Urothelium cell line (cell line): ENCODE measurements at regions not wholly inside any gene's neighbourhood (a gene's known extent, or its start where the extent isn't known, plus 50 kb on each side); places are given as distances from the start of the nearest gene placed in this dataset.

Experiments used
- DNase-seq: peaks from one replicate; pipeline ENCODE4 v3.0.0; 2011; ENCODE audit warnings: low spot score, mixed read lengths
- FAIRE-seq: peaks from 2 replicates; lab custom pipeline; 2011; peaks lifted over from hg19 to GRCh38; lab: Jason Lieb, UNC

DNA sequence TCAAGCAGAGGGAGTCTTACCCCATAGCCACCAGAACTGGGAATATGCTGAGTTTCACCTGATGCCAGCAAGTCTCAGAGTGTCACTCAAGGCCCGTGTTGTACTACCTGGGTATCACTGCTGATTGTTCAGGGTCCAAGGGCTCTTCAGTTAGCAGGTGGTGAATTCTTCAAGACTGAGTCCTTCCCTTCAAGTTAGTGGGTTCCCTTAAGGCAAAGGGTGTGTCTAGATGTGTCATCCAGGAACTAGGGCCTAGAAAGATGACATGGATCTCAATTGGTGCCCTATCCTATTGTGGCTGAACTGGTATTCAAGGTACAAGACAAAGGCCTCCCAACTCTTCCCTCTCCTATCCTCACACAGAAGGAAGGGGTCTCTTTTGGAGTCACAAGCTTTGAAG, 159.9 kb upstream of the DIPK2B start:
- FAIRE-seq = no peak

DNA sequence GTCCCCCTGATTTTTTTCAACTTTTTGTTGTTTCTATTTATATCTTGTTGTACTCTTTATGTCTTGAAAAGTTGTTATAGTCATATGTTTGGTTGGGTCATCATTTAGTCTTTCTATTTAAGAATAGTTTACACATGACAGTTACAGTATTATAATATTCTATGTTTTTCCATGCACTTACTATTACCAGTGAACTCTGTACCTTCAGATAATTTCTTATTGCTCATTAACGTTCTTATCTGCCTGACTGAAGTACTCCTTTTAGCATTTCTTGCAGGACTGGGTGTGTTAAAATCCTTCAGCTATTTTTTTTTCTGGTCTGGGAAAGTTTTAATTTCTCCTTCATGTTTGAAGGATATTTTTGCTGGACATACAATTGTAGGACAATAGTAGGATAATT, 157.7 kb upstream of the DIPK2B start:
- no peak for DNase-seq
- no peak for FAIRE-seq

More for the DNA sequence above, 159.9 kb upstream of the DIPK2B start:
- no peak for DNase-seq

DNA sequence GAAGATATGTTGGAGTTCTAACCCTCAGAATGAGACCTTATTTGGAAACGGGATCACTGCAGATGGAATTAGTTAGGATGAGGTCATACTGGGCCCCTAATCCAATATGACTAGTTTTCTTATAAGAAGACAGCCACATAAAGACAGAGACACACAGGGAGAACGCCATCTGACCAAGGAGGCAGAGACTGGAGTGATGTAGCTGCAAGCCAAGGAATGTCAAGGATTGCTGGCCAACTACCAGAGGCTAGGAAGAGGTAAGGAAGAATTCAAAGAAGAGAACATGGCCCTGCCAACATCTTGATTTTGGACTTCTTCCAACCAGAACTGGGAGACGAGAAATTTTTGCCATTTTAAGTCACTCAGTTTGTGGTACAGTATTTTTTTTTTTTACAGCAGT, 152.8 kb upstream of the DIPK2B start:
- FAIRE-seq = no peak
- no peak for DNase-seq

DNA sequence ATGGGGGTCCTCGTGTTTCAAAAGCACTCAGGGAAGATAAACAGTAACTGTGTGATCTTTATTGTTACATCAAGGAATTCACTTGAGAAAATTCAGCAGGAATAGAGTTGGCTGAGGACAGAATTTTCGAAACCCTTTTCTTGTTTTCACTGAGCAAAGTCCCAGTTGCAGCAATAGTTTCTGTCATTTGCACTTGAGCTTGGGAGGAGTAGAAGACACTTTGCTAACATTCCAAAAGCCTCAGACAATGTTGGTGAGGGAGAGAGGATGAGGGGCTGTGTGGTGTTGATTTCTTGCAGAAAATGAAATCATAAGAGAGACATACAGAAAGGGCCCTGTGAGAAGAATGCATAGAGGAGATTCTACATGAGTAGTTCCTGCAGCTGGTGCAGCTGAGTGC, 151.9 kb upstream of the DIPK2B start:
- FAIRE-seq (no peak), DNase-seq (no peak)

DNA sequence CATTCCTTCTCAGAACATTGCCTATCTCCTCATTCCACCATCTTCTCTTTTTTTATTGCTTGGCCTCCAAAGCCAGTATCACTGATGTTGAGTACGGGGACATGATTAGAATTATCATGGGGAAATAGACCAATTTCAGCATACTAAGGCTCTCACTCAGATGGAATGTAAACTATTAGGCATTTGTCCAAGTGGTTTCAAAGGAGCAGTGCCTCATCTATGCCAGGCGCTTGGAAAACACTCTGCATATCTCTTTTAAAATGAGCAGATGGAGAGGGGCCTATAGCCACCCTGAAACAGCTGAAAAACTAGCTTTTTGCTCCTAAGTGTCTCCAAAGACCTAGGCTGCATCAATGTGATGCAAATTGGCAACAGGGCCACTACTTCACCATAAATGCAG, 150.8 kb upstream of the DIPK2B start:
- FAIRE-seq = no peak
- DNase-seq = peak; percentile 26

DNA sequence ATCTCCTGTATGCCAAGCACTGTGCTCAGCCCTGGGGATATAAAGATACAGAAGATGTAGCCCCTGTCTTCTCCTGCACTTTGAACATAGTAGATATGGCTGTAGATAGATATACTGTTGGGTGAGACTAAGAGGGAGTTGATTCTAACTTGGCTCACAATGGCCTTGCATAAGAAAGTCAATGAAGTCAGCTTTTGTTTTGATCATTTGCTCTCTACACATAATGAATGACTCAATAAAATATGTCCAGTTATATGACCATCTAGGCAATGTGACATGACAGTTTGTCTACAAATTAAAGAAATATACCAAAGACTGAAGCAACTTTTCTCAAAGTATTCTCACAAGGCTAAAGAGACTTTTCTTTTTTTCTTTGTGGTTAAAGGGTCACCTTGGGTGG, 147.6 kb upstream of the DIPK2B start:
- no peak for FAIRE-seq
- DNase-seq = no peak

DNA sequence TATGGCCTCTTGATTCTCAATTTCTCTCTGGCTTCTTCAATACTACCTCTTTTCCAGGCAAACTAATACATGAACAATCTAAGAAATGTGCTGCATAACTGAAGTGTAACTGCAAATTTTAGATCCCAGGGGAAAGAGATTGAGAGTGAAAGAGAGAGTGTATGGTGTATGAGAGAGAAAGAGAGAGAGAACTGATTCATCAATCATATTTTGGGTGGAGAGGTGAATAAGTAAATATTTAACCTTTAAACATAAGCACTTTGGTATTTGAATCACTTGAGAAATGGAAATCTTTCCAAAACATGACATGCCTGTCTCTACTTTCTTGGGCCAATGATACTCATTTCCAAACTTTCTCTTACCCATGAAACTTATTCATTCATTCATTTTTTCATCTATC, 147.2 kb upstream of the DIPK2B start:
- no peak for FAIRE-seq
- DNase-seq = no peak

DNA sequence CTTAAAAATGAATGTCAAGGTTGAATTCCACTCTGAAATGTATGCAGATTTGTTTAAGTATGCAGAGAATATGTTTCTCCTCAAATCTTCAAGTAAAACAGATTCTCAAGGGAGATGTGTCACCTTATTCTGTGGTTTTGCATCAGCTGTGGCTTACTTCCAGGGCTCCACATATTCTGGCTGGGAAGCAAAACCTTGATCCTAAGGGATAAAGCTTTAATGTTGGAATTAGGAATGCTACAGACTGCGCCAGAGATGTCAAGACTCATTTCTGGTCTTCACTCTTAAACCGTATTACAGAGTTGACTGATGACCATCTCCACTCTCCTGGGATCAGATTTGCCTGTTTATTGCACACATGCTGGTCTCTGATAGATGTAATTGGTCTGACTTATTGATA, 143.9 kb upstream of the DIPK2B start:
- DNase-seq = no peak
- no peak for FAIRE-seq

DNA sequence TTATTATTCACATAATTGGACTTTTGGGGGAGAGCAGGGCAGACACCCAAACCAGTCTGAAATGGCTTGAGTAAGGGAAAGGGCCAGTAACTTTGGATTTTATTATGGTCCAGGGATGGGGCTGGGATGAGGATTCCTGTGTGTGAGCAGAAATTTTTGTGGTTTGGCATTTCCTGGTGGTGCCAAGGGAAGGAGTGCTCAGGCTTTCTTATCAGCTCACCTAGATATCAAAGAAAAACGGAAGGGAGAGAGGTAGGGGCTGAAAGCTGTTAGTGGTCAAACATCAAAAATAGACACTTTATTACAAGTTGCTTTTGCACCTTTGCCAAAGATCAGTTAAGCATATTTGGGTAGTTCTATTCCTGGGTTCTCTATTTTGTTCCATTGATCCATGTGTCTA, 128.5 kb upstream of the DIPK2B start:
- DNase-seq = peak; percentile 29
- no peak for FAIRE-seq

DNA sequence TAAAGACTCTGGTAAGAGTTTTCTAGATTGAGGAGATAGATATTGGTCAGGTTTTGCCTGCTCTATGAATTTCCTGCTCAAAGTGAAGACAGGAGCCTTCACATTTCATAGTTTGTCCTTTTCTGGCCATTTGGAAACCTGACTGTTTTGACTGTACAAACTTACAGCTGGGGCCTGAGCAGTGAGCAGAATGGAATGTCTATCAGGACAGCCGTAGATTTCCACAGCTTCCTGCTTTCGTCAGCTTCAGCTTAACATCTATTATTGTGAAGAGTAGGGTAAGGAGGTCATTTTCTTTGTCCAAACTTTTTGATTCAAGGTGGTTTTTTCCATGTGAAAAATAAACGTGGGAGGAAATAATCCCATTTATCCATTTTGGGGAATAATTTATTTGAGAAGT, 124.3 kb upstream of the DIPK2B start:
- DNase-seq (no peak), FAIRE-seq (no peak)

DNA sequence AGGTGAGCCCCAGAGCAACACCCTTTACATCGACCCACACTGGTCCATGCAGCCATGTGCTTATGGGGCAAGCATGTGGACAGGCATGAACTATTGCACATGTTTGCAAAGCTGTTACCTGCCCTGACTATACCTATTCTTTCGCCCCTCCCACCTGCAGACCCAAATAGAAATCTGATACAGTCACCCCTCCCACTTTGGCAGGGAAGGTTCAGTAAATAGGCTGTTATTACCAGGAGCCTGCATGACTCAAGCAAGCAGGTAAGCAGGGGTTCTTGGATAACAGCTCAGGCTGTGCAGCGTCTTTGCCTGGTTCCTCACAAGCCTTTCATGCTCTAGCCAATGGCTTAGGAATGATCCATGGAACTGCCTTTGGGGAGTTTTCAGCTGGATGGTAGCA, 122.7 kb upstream of the DIPK2B start:
- DNase-seq = no peak
- FAIRE-seq = no peak

DNA sequence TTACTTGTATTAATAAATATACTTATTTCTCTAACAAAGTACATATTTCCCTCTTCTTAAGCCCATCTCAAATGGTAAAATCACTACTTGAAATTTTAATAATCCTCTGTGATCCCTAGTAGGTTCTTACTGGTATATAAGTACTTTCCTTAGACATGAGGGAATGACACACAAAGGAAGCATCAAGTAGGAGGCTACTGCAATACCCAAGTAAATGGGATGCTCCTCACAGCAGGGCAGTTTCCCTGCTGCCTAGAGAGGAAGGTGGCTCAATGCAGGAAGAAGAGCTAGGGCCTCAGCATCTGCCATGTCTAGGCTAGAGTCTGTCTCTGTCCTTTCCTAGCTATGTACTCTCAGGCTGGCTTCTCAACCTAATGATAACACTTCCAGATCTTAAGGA, 122.1 kb upstream of the DIPK2B start:
- DNase-seq (no peak), FAIRE-seq (no peak)

DNA sequence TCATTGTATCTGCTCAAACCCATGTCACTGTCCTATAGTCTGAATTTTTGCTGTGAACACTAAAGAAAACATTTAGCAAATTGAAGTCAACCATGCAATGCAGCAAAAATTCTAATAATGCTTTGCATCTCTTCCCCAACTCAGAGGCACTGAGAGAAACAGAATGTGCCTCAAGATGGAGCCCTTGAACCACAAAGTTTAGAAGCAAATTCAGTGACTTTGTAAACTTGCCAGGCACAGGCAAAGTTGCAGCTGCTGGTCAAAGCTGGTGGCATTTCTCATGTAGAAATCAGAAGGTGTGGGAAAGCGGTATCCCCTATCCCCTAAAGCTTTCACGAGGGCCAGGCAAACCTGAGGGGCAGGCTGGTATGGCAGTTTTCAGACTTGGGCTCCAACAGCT, 121.7 kb upstream of the DIPK2B start:
- no peak for FAIRE-seq
- DNase-seq = peak; percentile 55

DNA sequence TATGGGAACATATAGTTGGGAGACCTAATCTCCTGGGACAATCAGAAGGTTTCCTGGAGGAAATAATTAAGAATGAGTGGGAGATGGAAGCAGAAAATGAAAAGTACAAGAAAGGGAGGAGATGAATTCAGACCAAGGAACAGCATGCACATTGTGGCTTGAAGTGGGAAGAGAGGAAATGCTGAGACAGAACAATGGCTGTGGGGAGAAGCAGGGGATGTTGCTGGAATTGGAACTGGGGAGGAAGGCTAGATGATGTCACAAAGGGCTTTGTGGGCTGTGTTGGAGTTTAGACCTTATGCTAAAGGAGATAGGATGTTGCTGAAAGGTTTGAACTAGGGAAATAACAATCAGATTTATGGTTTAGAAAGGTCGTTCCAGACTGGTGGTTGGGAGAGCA, 119.5 kb upstream of the DIPK2B start:
- DNase-seq (no peak), FAIRE-seq (no peak)

DNA sequence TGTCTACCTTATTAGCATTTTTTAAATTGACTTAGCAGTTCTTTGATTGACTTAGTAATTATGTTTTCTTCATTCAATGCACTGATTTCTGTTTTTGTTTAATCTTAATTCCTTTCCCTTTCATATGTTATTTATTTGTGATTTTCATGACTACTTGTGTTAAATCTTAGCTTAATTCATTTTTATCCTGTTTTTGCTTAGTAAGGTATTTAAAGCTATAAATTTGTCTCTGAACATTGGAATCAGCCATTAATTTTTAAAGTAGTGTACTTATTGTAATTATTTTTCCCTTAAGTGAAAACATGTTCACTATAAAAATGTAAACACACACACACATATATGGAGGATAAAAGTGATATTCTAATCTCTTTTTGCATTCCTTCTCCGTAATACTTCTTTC, 109.1 kb upstream of the DIPK2B start:
- DNase-seq = no peak
- no peak for FAIRE-seq

DNA sequence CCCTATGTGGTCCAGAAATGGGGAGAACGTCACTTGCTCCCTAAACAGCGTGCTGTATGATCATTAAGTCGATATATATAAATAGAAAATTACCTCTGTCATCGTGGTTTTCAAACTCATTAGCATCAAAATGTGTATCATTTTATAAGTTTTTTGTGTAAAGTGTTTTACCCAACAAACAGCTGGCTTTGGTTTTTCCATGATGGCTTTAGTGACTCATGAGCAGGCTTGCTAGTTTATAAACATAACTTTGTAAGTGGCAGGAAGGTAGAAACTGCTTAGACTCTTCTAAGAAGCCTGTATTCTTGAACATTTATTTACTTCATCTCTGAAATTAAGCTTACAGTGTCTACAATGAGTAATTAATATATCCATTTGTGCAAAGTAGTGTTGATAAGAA, 108.4 kb upstream of the DIPK2B start:
- DNase-seq (no peak), FAIRE-seq (no peak)

DNA sequence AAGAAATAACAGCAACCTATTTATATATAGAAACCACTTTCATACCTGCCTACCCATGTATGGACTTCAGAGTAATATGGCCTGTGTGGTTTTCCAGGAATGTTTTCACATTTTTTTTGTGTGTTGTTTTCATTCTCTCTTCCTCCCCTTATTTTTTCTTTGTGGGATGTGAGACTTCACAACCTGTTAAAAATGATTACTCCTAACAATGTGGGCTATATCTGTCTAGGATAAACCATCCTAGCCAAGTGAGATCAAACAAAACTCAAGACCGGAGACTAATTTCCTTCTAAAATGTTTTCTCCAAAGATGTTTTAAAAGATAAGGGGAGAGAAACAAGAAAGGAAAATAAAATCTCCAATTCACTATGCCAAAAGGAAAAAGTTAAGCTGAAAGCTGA, 106.1 kb upstream of the DIPK2B start:
- FAIRE-seq (no peak), DNase-seq (no peak)

DNA sequence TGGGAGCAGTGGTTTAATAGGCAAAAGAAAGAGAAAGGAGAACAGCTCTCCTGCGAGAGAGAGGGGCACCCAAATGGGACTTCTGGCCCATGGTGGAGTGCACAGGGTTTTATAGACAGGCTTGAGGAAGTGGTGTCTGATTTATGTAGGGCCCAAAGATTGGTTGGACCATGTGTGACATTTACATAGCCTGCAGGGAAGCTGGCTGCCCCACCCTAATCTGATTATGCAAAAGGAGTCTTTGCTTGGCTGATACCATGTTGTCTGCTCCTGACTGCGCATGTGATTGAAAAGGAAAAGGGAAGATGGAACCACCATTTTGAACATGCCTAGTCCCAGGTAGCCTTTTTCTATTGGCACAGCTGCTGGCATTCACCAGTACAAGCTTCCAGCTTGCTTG, 100.0 kb upstream of the DIPK2B start:
- no peak for DNase-seq
- FAIRE-seq = no peak

DNA sequence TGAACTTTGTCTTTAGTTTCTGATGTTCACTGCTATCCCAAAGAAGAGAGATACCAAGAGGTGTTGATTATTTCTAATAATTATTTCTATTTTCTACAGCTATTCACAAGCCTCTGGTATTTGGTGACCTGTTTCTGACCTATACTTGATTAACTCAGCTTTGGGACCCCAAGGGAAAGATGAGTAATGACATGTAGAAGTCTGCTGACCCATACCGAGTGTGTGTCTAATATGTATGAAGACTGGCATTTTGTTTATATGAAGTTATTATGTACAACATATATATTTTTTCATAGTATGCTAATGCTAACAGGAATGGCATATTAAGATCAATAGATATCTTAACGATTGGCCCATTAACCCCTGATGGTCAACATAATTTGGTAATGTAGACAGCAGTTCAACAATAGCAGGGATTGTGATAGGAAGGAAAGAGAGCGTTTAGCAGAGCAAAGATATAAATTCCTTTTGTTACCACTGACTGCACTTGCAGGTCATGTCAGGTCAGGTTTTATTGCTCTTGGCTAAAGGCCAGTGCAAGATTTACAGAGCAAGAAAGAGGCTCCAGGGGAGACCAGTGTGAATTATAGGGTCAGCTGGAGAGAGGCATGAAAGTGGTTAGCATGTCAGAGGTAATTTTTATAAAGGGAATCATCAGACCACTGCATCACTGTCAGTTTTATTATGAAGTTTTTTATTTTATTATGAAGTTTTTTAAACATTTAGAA, 94.7 kb upstream of the DIPK2B start:
- no peak for FAIRE-seq
- peak; percentile 35 for DNase-seq

DNA sequence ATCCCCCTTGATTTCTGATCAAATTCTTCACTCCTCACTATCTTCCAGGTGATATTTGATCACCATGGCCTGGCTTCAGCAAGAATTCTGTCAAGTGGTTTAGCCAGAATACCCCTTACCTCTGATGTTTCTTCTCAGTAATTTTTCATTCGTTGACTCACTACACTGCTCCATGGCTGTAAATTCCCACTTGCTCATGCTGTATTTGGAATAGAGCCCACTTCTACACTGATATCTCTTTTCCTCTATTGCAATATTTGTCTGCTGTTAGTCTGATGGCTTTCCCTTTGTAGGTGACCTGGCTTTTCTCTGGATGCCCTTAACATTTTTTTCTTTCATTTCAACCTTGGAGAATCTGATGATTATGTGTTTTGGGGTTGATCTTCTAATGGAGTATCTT, 73.9 kb upstream of the DIPK2B start:
- FAIRE-seq (no peak), DNase-seq (no peak)

DNA sequence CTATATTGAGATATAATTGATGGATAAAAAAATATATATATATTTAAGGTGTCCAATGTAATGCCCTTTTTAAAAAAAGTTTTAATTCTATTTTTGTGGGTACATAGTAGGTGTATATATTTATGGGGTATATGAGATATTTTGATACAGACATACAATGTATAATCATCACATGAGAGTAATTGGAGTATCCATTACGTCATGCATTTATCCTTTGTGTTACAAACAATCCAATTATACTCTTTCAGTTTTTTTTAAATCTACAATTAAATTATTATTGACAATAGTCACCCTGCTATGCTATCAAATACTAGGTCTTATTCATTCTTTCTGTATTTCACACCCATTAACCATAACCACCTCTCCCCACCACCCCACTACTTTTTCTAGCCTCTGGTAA, 66.3 kb upstream of the DIPK2B start:
- DNase-seq (no peak), FAIRE-seq (no peak)

DNA sequence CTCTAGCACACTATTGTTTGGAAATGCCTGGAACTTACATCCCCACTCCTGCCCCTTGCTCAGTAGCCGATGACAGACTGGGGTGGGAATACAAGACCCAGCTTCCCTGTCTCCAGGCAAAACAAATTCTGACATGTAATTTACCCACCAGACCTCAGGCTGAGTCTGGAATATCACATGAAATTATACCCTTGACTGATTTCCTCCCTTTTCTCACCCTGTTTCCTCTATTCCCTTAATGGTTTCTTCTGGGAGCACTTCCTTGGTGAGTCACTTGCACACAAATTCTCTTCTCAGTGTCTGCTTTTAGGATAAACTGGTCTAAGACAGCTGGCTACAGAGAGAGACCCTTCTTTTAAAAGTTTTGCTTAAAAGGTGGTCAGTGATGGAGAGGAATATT, 65.8 kb upstream of the DIPK2B start:
- FAIRE-seq = no peak
- no peak for DNase-seq

DNA sequence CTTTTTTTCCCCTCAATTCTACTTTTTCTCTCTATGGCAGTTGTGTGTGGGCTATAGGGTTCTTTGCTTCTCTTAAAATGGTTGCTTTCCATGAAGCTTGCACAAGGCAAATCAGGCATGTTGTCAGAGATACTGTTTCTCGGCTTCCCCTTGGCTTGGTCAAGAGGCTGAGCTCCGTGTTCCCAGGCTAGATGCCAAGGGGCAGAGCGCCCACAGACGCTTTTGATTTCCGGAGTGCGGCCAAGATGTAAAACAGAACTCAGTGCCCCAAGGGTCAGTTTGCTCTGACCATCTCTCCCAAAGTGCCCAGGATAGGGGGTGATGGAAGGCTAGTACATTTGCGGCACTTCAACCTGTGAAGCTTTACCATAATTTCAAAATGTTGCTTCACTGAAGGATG, 64.2 kb upstream of the DIPK2B start:
- DNase-seq (no peak), FAIRE-seq (no peak)
